GM10266 (cell line): ENCODE measurements at regions not wholly inside any gene's neighbourhood (a gene's known extent, or its start where the extent isn't known, plus 50 kb on each side); places are given as distances from the start of the nearest gene placed in this dataset.
"Not testable (repeated sequence)": the region's sequence is repeated elsewhere in the genome, so short reads cannot be mapped to it uniquely, and the experiment has no call there.

Experiments used
- DNase-seq: peaks from one replicate; pipeline ENCODE4 v3.0.0; 2012; ENCODE audit errors: extremely low spot score
- CTCF ChIP-seq: IDR thresholded peaks from 2 replicates; pipeline ENCODE4 v1.5.1; 2012; ENCODE audit warnings: mild to moderate bottlenecking, low read depth; ENCODE audit not compliant: control insufficient read depth, insufficient read depth; ENCODE audit errors: missing control alignments

- DNase-seq = no peak
- no peak for TF ChIP-seq CTCF
These were observed 118.3 kb downstream of the EXOC5 start for GRCh38 chr14:57150449-57150848.

GRCh38 chr14:57139173-57139572 lies 129.5 kb downstream of the EXOC5 start:
- TF ChIP-seq CTCF = no peak
- no peak for DNase-seq

- no peak for DNase-seq
- TF ChIP-seq CTCF = no peak
These were observed 131.9 kb downstream of the EXOC5 start for GRCh38 chr14:57136669-57137328.

- not testable (repeated sequence) for DNase-seq
These were observed 140.9 kb downstream of the EXOC5 start for GRCh38 chr14:57127809-57128208.

GRCh38 chr14:57122129-57122528 lies 146.6 kb downstream of the EXOC5 start:
- no peak for DNase-seq

GRCh38 chr14:57112072-57112807 lies 156.5 kb downstream of the EXOC5 start:
- DNase-seq = not testable (repeated sequence)

More at GRCh38 chr14:57122129-57122528, 146.6 kb downstream of the EXOC5 start:
- TF ChIP-seq CTCF = no peak

- DNase-seq = not testable (repeated sequence)
These were observed 158.3 kb downstream of the EXOC5 start for GRCh38 chr14:57110411-57110810.

- no peak for DNase-seq
These were observed 177.6 kb downstream of the EXOC5 start for GRCh38 chr14:57091030-57091608.

More at GRCh38 chr14:57091030-57091608, 177.6 kb downstream of the EXOC5 start:
- no peak for TF ChIP-seq CTCF
